Activated CD4-positive, alpha-beta T cell treated with anti-CD3 and anti-CD28 coated beads for 36 hours (primary cell): ENCODE measurements at regions not wholly inside any gene's neighbourhood (a gene's known extent, or its start where the extent isn't known, plus 50 kb on each side); places are given as distances from the start of the nearest gene placed in this dataset.
A peak's percentile ranks its signal among the peaks of the same experiment; 100 is the strongest.

ENCODE experiments used
- ATAC-seq: fragments of 200-7000 bp; cut with Tn5 transposase; one replicate; pipeline ENCODE4 v1.10.0; 2021; ENCODE audit warnings: mild to moderate bottlenecking, moderate library complexity
- CTCF ChIA-PET: fragments of 350-600 bp; sonication (Branson Sonifier 250); formaldehyde crosslinking; loops from one replicate; lab custom pipeline; 2021; ENCODE audit warnings: antibody characterized with exemption; lab: Charles Lee
- POLR2A ChIA-PET: fragments of 350-600 bp; sonication (Branson Sonifier 250); formaldehyde crosslinking; loops from one replicate; lab custom pipeline; 2021; ENCODE audit warnings: antibody characterized with exemption, inconsistent platforms; lab: Charles Lee
- DNase-seq: peaks from one replicate; pipeline ENCODE4 v3.0.0-alpha.2; 2020
- H3K27ac Mint-ChIP-seq: one replicate; pipeline ENCODE4 v1.8.0; 2021; ENCODE audit warnings: mixed read lengths
- H3K27me3 Mint-ChIP-seq: one replicate; pipeline ENCODE4 v1.8.0; 2021; ENCODE audit warnings: mixed read lengths
- H3K36me3 Mint-ChIP-seq: one replicate; pipeline ENCODE4 v1.8.0; 2021; ENCODE audit warnings: low read depth, mixed read lengths
- H3K4me1 Mint-ChIP-seq: one replicate; pipeline ENCODE4 v1.8.0; 2021; ENCODE audit warnings: mixed read lengths
- H3K4me3 Mint-ChIP-seq: one replicate; pipeline ENCODE4 v1.8.0; 2021; ENCODE audit warnings: mild to moderate bottlenecking, moderate library complexity, mixed read lengths
- H3K9me3 Mint-ChIP-seq: one replicate; pipeline ENCODE4 v1.8.0; 2021; ENCODE audit warnings: low read depth, mixed read lengths
- intact Hi-C, 2 experiments: fragments of 100-400 bp; cut with DNase I in 1 of 2; cut with micrococcal nuclease in 1 of 2; formaldehyde crosslinking; loops; one replicate each; pipeline versions ENCODE4 v1.14.2 to v1.15.1; 2022 to 2024; cut with DNase I, micrococcal nuclease

GRCh38 chr6:104532462-104532861, 327.3 kb downstream of the HACE1 start:
- CTCF ChIA-PET, result no interaction called here
- POLR2A ChIA-PET, result no interaction called here
- no peaks in the 10 kb centered on the region for H3K36me3 Mint-ChIP-seq
- intact Hi-C loops, result no loop called here
- no peak overlapping the region for H3K27ac Mint-ChIP-seq
- ATAC-seq (no peak), DNase-seq (no peak)
- H3K4me3 Mint-ChIP-seq, result no peak overlapping the region
- no peaks in the 10 kb centered on the region for H3K9me3 Mint-ChIP-seq
- H3K27me3 Mint-ChIP-seq, result peaks cover 9% of the 10 kb centered on the region
- no peaks in the 10 kb centered on the region for H3K4me1 Mint-ChIP-seq

GRCh38 chr6:104531646-104532045, 328.1 kb downstream of the HACE1 start:
- Mint-ChIP-seq H3K4me1 (no peaks in the 10 kb centered on the region), H3K36me3 (no peaks in the 10 kb centered on the region), H3K4me3 (no peak overlapping the region), H3K9me3 (no peaks in the 10 kb centered on the region), H3K27me3 (peaks cover 13% of the 10 kb centered on the region), H3K27ac (no peak overlapping the region)
- no peak for DNase-seq
- ATAC-seq, result no peak
- CTCF ChIA-PET, result interaction anchor here (1.1 kb wide), 1 partner anchor 29 kb away, joined by 3 read pairs; no protein-coding TSS in a partner anchor
- intact Hi-C loops, result no loop called here
- POLR2A ChIA-PET, result no interaction called here

- Mint-ChIP-seq H3K27me3 (peaks cover 21% of the 10 kb centered on the region), H3K4me1 (peaks cover 5% of the 10 kb centered on the region), H3K36me3 (no peaks in the 10 kb centered on the region), H3K9me3 (no peaks in the 10 kb centered on the region), H3K4me3 (no peak overlapping the region), H3K27ac (no peak overlapping the region)
- ATAC-seq (no peak), DNase-seq (peak; percentile 33)
- POLR2A ChIA-PET, result no interaction called here
- intact Hi-C loops, result loop anchor here (5.0 to 10.0 kb wide), 4 partner anchors 201 to 247 kb away; no protein-coding TSS in a partner anchor
- CTCF ChIA-PET, result interaction anchor here (0.7 to 1.5 kb wide), 3 partner anchors 9 to 19 kb away, joined by 3 to 4 read pairs (median 3); no protein-coding TSS in a partner anchor
Observed at GRCh38 chr6:104527761-104528415, 331.8 kb downstream of the HACE1 start.

- peaks cover 5% of the 10 kb centered on the region for H3K4me1 Mint-ChIP-seq
- ChIA-PET POLR2A (no interaction called here), CTCF (interaction anchor here (0.6 to 1.5 kb wide), 4 partner anchors 9 to 56 kb away, joined by 3 to 4 read pairs (median 3); no protein-coding TSS in a partner anchor)
- H3K27ac Mint-ChIP-seq, result no peak overlapping the region
- no peaks in the 10 kb centered on the region for H3K9me3 Mint-ChIP-seq
- intact Hi-C loops, result loop anchor here (5.0 to 10.0 kb wide), 4 partner anchors 200 to 247 kb away; no protein-coding TSS in a partner anchor
- no peak for ATAC-seq
- H3K27me3 Mint-ChIP-seq, result peaks cover 21% of the 10 kb centered on the region
- H3K36me3 Mint-ChIP-seq, result no peaks in the 10 kb centered on the region
- H3K4me3 Mint-ChIP-seq, result no peak overlapping the region
- DNase-seq, result no peak
Observed at GRCh38 chr6:104527311-104527710, 332.4 kb downstream of the HACE1 start.

GRCh38 chr6:104526376-104526775, 333.3 kb downstream of the HACE1 start:
- H3K27ac Mint-ChIP-seq, result no peak overlapping the region
- ChIA-PET CTCF (interaction anchor here (0.6 to 2.3 kb wide), 8 partner anchors 8 to 845 kb away, joined by 3 to 7 read pairs (median 4); no protein-coding TSS in a partner anchor), POLR2A (no interaction called here)
- DNase-seq, result no peak
- peaks cover 21% of the 10 kb centered on the region for H3K27me3 Mint-ChIP-seq
- H3K36me3 Mint-ChIP-seq, result no peaks in the 10 kb centered on the region
- peaks cover 5% of the 10 kb centered on the region for H3K4me1 Mint-ChIP-seq
- no peak for ATAC-seq
- H3K9me3 Mint-ChIP-seq, result no peaks in the 10 kb centered on the region
- no peak overlapping the region for H3K4me3 Mint-ChIP-seq
- intact Hi-C loops, result loop anchor here (5.0 to 10.0 kb wide), 4 partner anchors 199 to 248 kb away; no protein-coding TSS in a partner anchor

GRCh38 chr6:104525677-104526322, 333.9 kb downstream of the HACE1 start:
- POLR2A ChIA-PET, result no interaction called here
- H3K27me3 Mint-ChIP-seq, result peaks cover 21% of the 10 kb centered on the region
- peak; percentile 98 for ATAC-seq
- H3K4me1 Mint-ChIP-seq, result peaks cover 5% of the 10 kb centered on the region
- H3K36me3 Mint-ChIP-seq, result no peaks in the 10 kb centered on the region
- CTCF ChIA-PET, result interaction anchor here (0.6 to 2.3 kb wide), 8 partner anchors 8 to 846 kb away, joined by 3 to 7 read pairs (median 3); no protein-coding TSS in a partner anchor
- intact Hi-C loops, result loop anchor here (5.0 to 10.0 kb wide), 4 partner anchors 198 to 249 kb away; no protein-coding TSS in a partner anchor
- no peaks in the 10 kb centered on the region for H3K9me3 Mint-ChIP-seq
- H3K27ac Mint-ChIP-seq, result no peak overlapping the region
- DNase-seq, result peak; percentile 83
- peak overlapping the region; percentile 55 for H3K4me3 Mint-ChIP-seq

- Mint-ChIP-seq H3K27ac (no peak overlapping the region), H3K36me3 (no peaks in the 10 kb centered on the region), H3K9me3 (no peaks in the 10 kb centered on the region), H3K4me3 (no peak overlapping the region), H3K4me1 (peaks cover 5% of the 10 kb centered on the region), H3K27me3 (peaks cover 20% of the 10 kb centered on the region)
- ChIA-PET POLR2A (no interaction called here), CTCF (no interaction called here)
- DNase-seq (no peak), ATAC-seq (no peak)
- intact Hi-C loops, result loop anchor here in 1 of 2 experiments (10.0 kb wide), 2 partner anchors 198 to 252 kb away; no protein-coding TSS in a partner anchor
Observed at GRCh38 chr6:104522533-104522932, 337.2 kb downstream of the HACE1 start.

GRCh38 chr6:104521176-104521575, 338.5 kb downstream of the HACE1 start:
- no peaks in the 10 kb centered on the region for H3K9me3 Mint-ChIP-seq
- ATAC-seq (no peak), DNase-seq (no peak)
- H3K27ac Mint-ChIP-seq, result no peak overlapping the region
- intact Hi-C loops, result loop anchor here in 1 of 2 experiments (10.0 kb wide), 2 partner anchors 196 to 254 kb away; no protein-coding TSS in a partner anchor
- ChIA-PET POLR2A (no interaction called here), CTCF (no interaction called here)
- H3K36me3 Mint-ChIP-seq, result no peaks in the 10 kb centered on the region
- H3K4me3 Mint-ChIP-seq, result no peak overlapping the region
- H3K27me3 Mint-ChIP-seq, result peaks cover 16% of the 10 kb centered on the region
- H3K4me1 Mint-ChIP-seq, result peaks cover 5% of the 10 kb centered on the region

- Mint-ChIP-seq H3K27ac (no peak overlapping the region), H3K27me3 (peaks cover 10% of the 10 kb centered on the region), H3K9me3 (no peaks in the 10 kb centered on the region), H3K4me3 (no peak overlapping the region), H3K4me1 (no peaks in the 10 kb centered on the region), H3K36me3 (no peaks in the 10 kb centered on the region)
- no peak for DNase-seq
- CTCF ChIA-PET, result no interaction called here
- POLR2A ChIA-PET, result no interaction called here
- no peak for ATAC-seq
- intact Hi-C loops, result no loop called here
Observed at GRCh38 chr6:104519566-104519965, 340.2 kb downstream of the HACE1 start.

- no peak overlapping the region for H3K27ac Mint-ChIP-seq
- DNase-seq (no peak), ATAC-seq (no peak)
- H3K27me3 Mint-ChIP-seq, result peaks cover 5% of the 10 kb centered on the region
- POLR2A ChIA-PET, result no interaction called here
- no peaks in the 10 kb centered on the region for H3K4me1 Mint-ChIP-seq
- H3K36me3 Mint-ChIP-seq, result no peaks in the 10 kb centered on the region
- H3K4me3 Mint-ChIP-seq, result no peak overlapping the region
- CTCF ChIA-PET, result no interaction called here
- intact Hi-C loops, result no loop called here
- no peaks in the 10 kb centered on the region for H3K9me3 Mint-ChIP-seq
Observed at GRCh38 chr6:104509355-104509754, 350.4 kb downstream of the HACE1 start.

GRCh38 chr6:104506429-104506828, 353.3 kb downstream of the HACE1 start:
- ChIA-PET CTCF (interaction anchor here (1.8 kb wide), 1 partner anchor 18 kb away, joined by 4 read pairs; no protein-coding TSS in a partner anchor), POLR2A (no interaction called here)
- ATAC-seq (no peak), DNase-seq (no peak)
- Mint-ChIP-seq H3K27ac (no peak overlapping the region), H3K9me3 (no peaks in the 10 kb centered on the region), H3K27me3 (no peaks in the 10 kb centered on the region), H3K4me1 (no peaks in the 10 kb centered on the region), H3K4me3 (no peak overlapping the region), H3K36me3 (no peaks in the 10 kb centered on the region)
- intact Hi-C loops, result no loop called here
